HG03025 (cell line): ENCODE measurements at regions not wholly inside any gene's neighbourhood (a gene's known extent, or its start where the extent isn't known, plus 50 kb on each side); places are given as distances from the start of the nearest gene placed in this dataset.
"Not testable (repeated sequence)": the region's sequence is repeated elsewhere in the genome, so short reads cannot be mapped to it uniquely, and the experiment has no call there.

Experiments
- ATAC-seq: cut with Tn5 transposase; IDR thresholded peaks from one replicate; pipeline ENCODE4 v1.9.1; 2021; ENCODE audit warnings: mild to moderate bottlenecking, moderate library complexity; ENCODE audit not compliant: unreplicated experiment, low FRiP score

GRCh38 chr9:99663856-99664255, 157.8 kb upstream of the NR4A3 start:
- ATAC-seq, result no peak

DNA sequence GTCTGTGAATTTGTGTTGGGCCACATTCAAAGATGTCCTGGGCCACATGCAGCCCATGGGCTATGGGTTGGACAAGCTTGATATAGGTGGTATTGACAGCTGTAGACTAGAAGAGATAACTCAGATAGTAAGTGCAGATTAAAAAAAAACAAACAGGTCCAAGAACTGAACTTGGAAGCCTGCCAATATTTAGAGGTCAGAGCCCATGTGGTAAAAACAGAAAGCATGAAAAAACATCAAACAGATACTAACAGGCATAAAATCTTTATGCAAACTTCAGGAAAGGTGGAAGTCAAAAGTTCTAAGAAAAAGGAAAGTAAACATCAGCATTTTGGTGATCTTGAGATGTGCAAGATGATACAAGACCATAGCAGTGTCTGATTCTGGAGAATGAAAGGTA, 155.1 kb upstream of the NR4A3 start:
- ATAC-seq, result no peak

GRCh38 chr9:99670886-99671285, 150.8 kb upstream of the NR4A3 start:
- not testable (repeated sequence) for ATAC-seq

DNA sequence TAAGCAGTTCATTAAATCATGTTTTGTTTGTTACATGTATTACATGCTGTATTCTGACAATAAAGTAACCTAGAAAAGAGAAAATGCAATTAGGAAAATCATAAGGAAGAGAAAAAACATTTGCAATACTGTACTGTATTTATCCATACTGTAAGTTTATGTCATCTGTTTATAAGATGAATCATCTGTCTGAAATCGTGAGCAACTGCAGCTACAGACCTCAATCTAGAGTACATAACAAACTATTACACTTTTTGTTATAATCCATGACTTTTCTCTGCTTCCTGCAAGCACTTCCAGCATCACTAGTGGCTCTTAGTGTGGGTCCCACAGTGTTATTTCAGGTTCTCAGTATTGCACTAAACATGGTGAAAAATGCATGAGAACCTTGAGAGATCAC, 144.4 kb upstream of the NR4A3 start:
- ATAC-seq, result no peak

- ATAC-seq, result no peak
These were observed 143.1 kb upstream of the NR4A3 start for GRCh38 chr9:99678566-99678965.

DNA sequence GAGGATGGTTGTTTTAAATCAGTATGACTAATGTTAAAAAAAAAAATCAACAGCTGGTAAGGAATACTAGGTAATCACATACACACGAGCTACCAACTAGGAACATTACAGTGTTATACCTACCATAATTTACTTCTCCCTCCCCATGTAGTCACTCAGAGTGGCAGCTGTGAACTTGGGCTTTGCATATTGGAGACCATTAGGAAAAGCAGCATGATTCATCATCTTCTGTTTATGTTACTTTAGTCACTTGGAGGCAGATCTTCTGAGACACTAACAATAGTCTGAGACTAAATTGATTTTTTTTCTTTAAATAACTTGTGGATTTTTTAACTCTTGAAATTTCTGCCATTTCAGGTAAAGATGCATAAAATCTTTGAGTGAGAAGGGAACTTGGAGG, 141.5 kb upstream of the NR4A3 start:
- ATAC-seq, result no peak

- ATAC-seq, result no peak
These were observed 140.6 kb upstream of the NR4A3 start for GRCh38 chr9:99681113-99681512.

DNA sequence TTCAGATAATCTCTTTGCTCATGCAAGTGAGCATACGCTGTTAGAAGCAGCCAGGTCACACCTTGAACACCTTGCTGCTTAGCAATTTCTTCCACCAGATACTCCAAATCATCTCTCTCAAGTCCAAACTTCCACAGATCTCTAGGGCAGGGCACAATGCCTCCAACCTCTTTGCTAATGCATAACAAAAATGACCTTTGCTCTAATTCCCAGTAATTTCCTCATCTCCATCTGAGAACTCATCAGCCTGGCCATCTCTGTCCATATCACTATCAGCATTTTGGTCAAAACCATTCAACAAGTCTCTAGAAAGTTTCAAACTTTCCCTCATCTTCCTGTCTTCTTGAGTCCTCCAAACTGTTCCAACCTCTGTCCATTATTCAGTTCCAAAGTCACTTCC, 139.3 kb upstream of the NR4A3 start:
- no peak for ATAC-seq

DNA sequence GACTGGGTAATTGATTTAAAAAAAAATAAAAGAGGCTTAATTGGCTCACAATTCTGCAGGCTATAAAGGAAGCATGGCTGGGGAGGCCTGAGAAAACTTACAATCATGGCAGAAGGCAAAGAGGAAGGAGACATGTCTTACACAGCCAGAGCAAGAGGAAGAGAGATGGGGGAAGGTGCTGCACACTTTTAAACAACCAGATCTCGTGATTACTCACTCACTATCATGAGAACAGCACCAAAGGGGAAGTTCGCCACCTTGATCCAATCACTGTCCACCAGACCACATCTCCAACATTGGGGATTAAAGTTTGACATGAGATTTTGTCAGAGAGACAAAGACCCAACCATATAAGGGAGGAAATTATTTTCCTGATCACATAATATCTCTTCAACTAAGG, 138.8 kb upstream of the NR4A3 start:
- ATAC-seq, result no peak

- no peak for ATAC-seq
These were observed 131.1 kb upstream of the NR4A3 start for GRCh38 chr9:99690573-99690972.

DNA sequence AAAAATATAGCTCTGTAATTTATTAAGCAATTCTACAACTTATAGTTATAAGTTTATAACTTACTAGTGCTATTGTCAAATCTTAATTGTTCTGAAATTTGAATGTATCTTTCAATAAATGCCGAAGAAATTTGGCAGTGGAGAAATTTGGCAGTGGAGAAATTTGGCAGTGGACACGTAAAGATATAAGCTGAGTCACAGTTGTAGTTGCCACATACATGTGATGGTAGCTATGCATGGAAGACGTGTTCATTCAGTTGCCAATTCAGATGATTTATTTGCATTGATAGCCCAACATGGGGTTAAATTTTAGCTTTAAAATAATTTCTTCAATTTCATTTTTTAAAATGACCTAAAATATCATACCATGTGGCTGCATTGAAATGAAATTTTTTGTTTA, 127.8 kb upstream of the NR4A3 start:
- no peak for ATAC-seq

GRCh38 chr9:99694393-99694792, 127.3 kb upstream of the NR4A3 start:
- no peak for ATAC-seq

GRCh38 chr9:99699396-99699795, 122.3 kb upstream of the NR4A3 start:
- ATAC-seq, result no peak

- ATAC-seq, result no peak
These were observed 109.5 kb upstream of the NR4A3 start for GRCh38 chr9:99712214-99712613.

GRCh38 chr9:99713838-99714306, 107.8 kb upstream of the NR4A3 start:
- ATAC-seq, result no peak

- ATAC-seq, result no peak
These were observed 103.1 kb upstream of the NR4A3 start for GRCh38 chr9:99718631-99719030.

- ATAC-seq, result peak; percentile 66
These were observed 101.1 kb upstream of the NR4A3 start for GRCh38 chr9:99720455-99721050.

- no peak for ATAC-seq
These were observed 99.8 kb upstream of the NR4A3 start for GRCh38 chr9:99721898-99722297.

DNA sequence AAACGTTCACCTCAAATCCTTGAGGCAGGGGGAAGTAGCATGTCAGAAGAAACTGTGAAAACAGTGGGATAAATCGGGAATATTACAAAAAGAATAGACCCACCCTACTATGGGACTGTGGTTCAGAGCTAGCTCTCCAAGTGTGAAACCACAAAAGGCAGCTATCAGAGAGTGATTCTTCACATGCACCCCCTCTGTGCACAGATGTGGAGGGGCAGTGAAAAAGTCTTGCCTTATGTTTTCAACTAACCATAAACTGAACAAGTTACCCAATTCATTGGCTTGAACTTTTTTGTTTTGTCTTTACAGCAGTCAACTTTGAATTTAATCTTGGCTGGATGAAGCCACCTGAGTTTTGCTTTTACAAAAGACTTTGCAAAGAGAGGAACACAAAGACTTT, 98.8 kb upstream of the NR4A3 start:
- ATAC-seq, result no peak

- no peak for ATAC-seq
These were observed 97.0 kb upstream of the NR4A3 start for GRCh38 chr9:99724640-99725039.

DNA sequence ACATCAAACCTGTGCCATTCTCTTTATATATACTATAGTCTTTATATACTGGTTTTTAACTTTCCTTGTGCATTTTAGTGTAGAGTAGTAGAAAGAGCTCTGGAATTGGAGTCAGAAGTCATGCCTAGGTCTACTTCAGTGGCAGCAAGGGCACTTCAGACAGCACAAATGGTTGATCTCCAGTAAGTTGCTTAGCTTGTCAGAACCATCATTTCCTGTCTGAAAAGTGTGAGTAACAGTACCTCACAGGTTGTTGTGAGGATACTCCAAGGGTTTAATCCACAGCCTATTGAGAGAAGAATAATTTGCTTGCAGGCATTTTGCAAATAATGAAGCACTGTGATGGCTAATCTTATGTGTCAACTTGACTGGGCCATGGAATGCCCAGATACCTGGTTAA, 95.8 kb upstream of the NR4A3 start:
- ATAC-seq, result no peak

GRCh38 chr9:99726758-99727157, 94.9 kb upstream of the NR4A3 start:
- no peak for ATAC-seq

GRCh38 chr9:99730062-99730461, 91.6 kb upstream of the NR4A3 start:
- no peak for ATAC-seq
